ENCODE measurements at regions not wholly inside any gene's neighbourhood (a gene's known extent, or its start where the extent isn't known, plus 50 kb on each side); places are given as distances from the start of the nearest gene placed in this dataset.

GRCh38 chr11:105204636-105205035 is 65.1 kb upstream of the CARD18 start:
- TF ChIP-seq CTCF (conservative IDR thresholded peaks at IDR 0.05; ENCODE audit: low read depth, low read length), result no peak
- no peak for TF ChIP-seq EZH2 (IDR thresholded peaks at IDR 0.05; ENCODE audit: low read length, unreplicated experiment)
- TF ChIP-seq EZH2phosphoT487 (IDR thresholded peaks at IDR 0.05; ENCODE audit: borderline replicate concordance, low read length), result no peak

Data from PC-3 (cell line).